Fibroblast of villous mesenchyme (primary cell): ENCODE measurements at regions not wholly inside any gene's neighbourhood (a gene's known extent, or its start where the extent isn't known, plus 50 kb on each side); places are given as distances from the start of the nearest gene placed in this dataset.
"Not testable (repeated sequence)": the region's sequence is repeated elsewhere in the genome, so short reads cannot be mapped to it uniquely, and the experiment has no call there.

Source experiments
- DNase-seq: peaks from one replicate; pipeline ENCODE4 v3.0.0-alpha.2; 2010; ENCODE audit warnings: low read depth
- H3K4me3 ChIP-seq: 2 replicates; pipeline ENCODE4 v1.5.1; 2011; ENCODE audit warnings: low read depth, mild to moderate bottlenecking, low read length
- TF ChIP-seq, protein P1 (sequence below): IDR thresholded peaks from 2 replicates; pipeline ENCODE4 v1.5.1; 2012; ENCODE audit warnings: low read depth, mild to moderate bottlenecking, low read length; ENCODE audit not compliant: insufficient read depth

DNA sequence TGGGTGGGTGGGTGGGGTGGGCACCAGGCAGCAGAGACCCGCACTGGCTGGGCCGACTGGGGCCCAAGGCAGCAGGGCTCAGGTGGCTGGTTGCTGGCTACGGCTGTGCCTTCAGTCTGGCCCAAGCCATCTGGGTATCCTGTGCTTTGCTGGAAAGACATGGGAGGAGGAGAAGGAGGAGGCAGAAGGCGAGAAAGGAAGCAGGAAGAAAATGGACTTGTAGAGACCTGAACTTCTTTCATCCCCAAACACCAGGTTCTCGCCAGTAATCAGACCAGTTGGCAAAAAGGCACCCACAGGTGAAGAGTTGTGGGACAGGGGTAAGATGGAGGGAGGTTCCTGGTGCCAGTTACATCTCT is 78.8 kb downstream of the IGLL1 start:
- no peak for DNase-seq
- H3K4me3 ChIP-seq = no peak overlapping the region
- TF ChIP-seq, protein P1, sequence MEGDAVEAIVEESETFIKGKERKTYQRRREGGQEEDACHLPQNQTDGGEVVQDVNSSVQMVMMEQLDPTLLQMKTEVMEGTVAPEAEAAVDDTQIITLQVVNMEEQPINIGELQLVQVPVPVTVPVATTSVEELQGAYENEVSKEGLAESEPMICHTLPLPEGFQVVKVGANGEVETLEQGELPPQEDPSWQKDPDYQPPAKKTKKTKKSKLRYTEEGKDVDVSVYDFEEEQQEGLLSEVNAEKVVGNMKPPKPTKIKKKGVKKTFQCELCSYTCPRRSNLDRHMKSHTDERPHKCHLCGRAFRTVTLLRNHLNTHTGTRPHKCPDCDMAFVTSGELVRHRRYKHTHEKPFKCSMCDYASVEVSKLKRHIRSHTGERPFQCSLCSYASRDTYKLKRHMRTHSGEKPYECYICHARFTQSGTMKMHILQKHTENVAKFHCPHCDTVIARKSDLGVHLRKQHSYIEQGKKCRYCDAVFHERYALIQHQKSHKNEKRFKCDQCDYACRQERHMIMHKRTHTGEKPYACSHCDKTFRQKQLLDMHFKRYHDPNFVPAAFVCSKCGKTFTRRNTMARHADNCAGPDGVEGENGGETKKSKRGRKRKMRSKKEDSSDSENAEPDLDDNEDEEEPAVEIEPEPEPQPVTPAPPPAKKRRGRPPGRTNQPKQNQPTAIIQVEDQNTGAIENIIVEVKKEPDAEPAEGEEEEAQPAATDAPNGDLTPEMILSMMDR = no peak

DNA sequence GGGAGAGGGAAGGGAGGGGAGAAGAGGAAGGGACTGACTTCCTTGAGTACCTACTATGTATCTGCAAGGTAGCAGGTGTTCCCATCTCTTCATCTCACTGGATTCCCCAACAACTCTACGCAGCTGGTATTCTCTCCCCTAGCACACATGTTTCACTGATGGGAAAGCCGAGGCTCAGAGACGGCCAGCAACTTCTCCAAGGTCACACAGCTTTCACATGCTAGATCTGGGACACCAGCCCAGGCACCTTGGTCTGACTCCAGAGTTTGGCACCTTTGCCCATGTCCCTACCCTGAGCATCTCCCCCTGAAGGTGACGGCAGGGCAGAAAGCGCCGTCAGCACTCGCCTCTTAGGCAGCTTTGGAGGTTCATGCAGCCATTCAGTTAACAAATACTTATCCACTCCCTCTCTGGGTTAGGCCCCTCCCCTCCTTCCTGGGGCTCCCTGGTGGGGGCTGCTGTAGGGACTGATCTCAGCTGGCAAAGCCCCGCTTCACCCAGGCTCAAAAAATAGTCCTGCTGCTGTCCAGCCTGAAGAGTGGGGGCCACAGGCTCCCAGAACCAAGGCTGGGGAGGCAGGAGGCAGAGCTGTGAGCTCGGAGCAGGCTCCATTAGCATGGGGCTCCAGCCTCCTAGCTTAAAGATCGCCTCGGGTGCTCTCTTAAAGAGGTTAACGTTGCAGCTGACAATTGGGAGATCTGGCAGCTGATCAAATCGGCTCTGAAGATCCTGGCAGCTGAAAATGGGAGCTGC is 79.4 kb downstream of the IGLL1 start:
- H3K4me3 ChIP-seq = no peak overlapping the region
- no peak for DNase-seq

DNA sequence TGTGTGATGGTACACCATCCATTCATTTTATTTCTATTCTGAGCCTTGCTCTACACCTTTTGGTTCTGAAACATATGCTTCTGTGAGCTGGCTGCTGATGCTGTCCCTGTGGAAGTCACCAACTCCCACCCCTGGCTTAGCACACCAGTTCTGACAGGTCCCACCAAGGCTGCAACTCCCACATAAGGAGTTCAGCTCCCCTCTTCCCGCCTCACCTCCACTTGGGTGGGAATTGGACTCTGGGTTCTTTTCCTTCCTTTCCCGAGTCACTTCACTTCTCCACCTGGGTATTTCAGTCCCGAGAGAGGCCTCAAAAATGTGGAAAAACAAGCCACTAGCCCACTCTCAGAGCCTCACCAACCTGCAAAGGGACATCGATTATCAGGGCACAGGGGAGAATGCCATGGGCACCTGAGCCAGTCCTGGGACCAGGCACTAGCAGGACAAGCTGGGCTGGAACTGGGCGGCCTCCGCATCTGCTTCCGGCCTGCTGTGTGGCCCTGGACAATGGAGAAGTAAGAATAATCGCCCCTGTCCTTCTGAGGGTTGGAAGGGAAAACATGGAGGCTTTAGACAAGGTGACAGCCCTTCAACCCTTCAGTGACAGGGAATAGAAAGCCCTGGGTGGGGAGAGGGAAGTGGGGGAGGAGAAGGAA is 80.1 kb downstream of the IGLL1 start:
- TF ChIP-seq, protein P1 = no peak
- H3K4me3 ChIP-seq = no peak overlapping the region
- no peak for DNase-seq

More for the DNA sequence above, 79.4 kb downstream of the IGLL1 start:
- TF ChIP-seq, protein P1 = no peak

DNA sequence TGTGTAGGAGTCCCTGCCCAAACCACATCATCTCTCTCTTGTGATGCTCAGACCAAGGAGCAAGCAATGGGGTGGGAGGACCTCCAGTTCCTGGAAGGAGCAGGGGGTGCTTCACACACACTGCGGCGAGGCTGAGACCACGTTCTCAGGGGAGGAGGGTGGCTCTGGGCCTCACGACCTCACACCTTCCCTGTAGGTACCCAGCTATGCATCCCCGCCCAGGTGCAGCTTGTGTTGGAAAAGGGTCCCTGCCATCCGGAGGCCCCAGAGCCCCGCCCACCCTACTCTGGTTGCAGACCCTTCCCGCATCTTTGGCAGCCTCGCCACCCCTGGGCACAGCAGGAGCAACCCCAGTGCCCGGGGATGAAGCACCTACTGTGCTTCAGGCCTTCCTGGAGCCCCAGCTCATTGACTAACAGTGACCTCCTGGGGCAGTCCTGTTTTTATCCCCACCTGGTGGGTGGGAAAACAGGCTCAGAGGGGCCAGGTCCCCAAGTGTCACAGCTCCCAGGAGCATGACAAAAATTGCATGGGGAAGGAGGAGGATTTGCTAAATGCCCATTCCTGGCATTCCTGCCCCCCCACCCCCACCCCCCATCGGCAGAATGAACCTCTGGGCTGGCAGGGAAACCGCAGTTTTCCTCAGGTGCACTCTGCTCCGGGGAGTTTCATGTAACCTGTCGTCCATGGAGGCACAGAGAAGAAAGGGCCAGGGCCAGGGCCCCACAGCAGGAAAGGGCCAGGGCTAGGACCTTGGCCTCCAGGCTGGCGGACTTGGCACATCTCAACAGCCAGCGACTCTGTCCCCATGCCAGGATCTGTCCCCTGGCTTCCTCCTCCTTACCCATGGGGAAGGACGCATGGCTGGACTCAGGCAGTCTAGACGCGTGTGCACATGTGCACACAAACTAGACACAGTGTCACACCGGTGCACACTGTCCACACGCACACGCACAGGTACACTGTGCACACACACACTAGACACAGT is 81.0 kb downstream of the IGLL1 start:
- H3K4me3 ChIP-seq = no peak overlapping the region
- TF ChIP-seq, protein P1 = no peak
- DNase-seq = no peak

DNA sequence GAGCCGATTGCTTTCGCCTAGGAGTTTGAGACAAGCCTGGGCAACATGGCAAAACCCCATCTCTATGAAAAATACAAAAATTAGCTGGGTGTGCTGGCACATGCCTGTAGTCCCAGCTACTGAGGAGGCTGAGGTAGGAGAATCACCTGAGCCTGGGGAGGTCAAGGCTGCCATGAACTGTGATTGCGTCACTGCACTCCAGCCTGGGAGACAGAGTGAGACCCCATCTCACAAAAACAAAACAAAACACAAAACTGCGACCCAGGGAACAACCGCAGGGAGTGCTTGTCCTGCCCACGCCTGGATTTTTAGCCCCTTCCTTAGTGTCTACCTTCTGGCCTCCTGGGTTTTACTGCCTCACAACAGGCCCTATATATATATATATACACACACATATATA is 82.2 kb downstream of the IGLL1 start:
- not testable (repeated sequence) for H3K4me3 ChIP-seq, DNase-seq

DNA sequence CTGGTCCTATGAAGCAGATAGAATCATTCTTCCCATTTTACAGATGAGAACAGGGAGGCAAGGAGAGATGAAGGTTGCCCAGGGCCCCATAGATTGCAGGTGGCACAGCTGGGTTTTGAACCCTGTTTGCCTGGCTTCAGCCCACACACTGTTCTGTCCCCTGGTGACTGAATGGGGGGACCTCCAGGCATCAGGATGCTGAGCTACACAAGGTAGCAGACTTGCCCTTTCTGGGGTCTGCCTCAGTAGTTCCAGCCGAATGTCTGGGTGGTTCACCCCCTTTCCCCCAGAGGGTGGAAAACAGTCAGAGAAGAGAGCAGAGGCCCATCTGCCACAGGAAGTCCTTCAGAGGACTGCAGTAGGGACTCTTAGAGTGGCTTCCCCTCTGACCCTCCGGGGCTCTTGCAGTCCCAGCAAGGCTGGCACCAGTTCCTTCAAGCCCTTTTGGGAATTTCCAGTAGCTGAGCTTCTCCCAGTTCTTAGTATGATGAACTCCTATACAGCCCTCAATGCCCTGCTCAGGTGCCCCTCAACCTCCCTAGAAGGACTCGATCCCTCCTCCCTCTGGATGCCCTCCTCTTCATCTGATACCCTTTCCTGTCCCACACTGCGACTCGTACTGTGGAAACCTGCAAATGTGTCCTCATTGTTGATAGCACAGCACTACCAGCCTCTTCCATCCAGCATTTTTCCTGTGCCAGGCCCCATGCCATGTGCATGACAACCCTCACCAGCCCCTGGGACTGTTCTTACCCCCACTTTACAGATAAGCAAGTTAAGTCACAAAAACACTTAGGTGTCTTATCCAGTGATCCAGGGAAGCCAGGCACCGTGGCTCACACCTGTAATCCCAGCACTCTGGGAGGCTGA is 82.8 kb downstream of the IGLL1 start:
- H3K4me3 ChIP-seq = no peak overlapping the region
- TF ChIP-seq, protein P1 = no peak
- no peak for DNase-seq
